Neural progenitor cell (in vitro differentiated cells): ENCODE measurements at regions not wholly inside any gene's neighbourhood (a gene's known extent, or its start where the extent isn't known, plus 50 kb on each side); places are given as distances from the start of the nearest gene placed in this dataset.

Source experiments
- EZH2 ChIP-seq: fragments of 200-600 bp; sonication (generic); IDR thresholded peaks from 2 replicates; pipeline ENCODE4 v1.6.1; 2017; ENCODE audit warnings: antibody characterized with exemption, mild to moderate bottlenecking, moderate library complexity
- TF ChIP-seq, protein P1 (sequence below): fragments of 200-600 bp; sonication (generic); IDR thresholded peaks from 2 replicates; pipeline ENCODE4 v1.5.1; 2017; ENCODE audit warnings: antibody characterized with exemption, mild to moderate bottlenecking

- TF ChIP-seq, protein P1, sequence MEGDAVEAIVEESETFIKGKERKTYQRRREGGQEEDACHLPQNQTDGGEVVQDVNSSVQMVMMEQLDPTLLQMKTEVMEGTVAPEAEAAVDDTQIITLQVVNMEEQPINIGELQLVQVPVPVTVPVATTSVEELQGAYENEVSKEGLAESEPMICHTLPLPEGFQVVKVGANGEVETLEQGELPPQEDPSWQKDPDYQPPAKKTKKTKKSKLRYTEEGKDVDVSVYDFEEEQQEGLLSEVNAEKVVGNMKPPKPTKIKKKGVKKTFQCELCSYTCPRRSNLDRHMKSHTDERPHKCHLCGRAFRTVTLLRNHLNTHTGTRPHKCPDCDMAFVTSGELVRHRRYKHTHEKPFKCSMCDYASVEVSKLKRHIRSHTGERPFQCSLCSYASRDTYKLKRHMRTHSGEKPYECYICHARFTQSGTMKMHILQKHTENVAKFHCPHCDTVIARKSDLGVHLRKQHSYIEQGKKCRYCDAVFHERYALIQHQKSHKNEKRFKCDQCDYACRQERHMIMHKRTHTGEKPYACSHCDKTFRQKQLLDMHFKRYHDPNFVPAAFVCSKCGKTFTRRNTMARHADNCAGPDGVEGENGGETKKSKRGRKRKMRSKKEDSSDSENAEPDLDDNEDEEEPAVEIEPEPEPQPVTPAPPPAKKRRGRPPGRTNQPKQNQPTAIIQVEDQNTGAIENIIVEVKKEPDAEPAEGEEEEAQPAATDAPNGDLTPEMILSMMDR, result no peak
- no peak for TF ChIP-seq EZH2
Observed at GRCh38 chr13:65034266-65034665, 2195.9 kb downstream of the PCDH9 start.
